Omental fat pad (tissue), 3 donors: ENCODE measurements at regions not wholly inside any gene's neighbourhood (a gene's known extent, or its start where the extent isn't known, plus 50 kb on each side); places are given as distances from the start of the nearest gene placed in this dataset.

Source experiments
- ATAC-seq: fragments of 150-250 bp; one replicate; pipeline ENCODE4 v1.9.1; 2016; ENCODE audit warnings: mild to moderate bottlenecking, moderate library complexity; ENCODE audit not compliant: low FRiP score
- DNase-seq: peaks from one replicate; pipeline ENCODE4 v3.0.0-alpha.2; 2019; ENCODE audit warnings: low spot score
- CTCF ChIP-seq, 3 donors: fragments of 450-650 bp; IDR thresholded peaks; one replicate each; pipeline ENCODE4 v1.5.1; 2016 to 2017; ENCODE audit warnings: antibody characterized with exemption in 3 of 3, mild to moderate bottlenecking in 3 of 3, moderate library complexity in 2 of 3

GRCh38 chr10:125343983-125344382, 183.6 kb upstream of the CTBP2 start:
- ATAC-seq, result no peak
- no peak for TF ChIP-seq CTCF (IDR thresholded peaks at IDR 0.05)
- no peak for DNase-seq

GRCh38 chr10:125343118-125343925, 183.0 kb upstream of the CTBP2 start:
- ATAC-seq (no peak), DNase-seq (no peak)
- TF ChIP-seq CTCF (IDR thresholded peaks at IDR 0.05), result peak in 1 of 3 donors; percentile 16

- no peak for TF ChIP-seq CTCF (IDR thresholded peaks at IDR 0.05)
- no peak for ATAC-seq
- DNase-seq, result no peak
Observed at GRCh38 chr10:125341611-125342010, 181.2 kb upstream of the CTBP2 start.

GRCh38 chr10:125340903-125341302, 180.5 kb upstream of the CTBP2 start:
- DNase-seq (no peak), ATAC-seq (no peak)
- TF ChIP-seq CTCF (IDR thresholded peaks at IDR 0.05), result no peak

GRCh38 chr10:125337510-125337909, 177.1 kb upstream of the CTBP2 start:
- ATAC-seq, result no peak
- no peak for TF ChIP-seq CTCF (IDR thresholded peaks at IDR 0.05)
- no peak for DNase-seq

- ATAC-seq (no peak), DNase-seq (no peak)
- TF ChIP-seq CTCF (IDR thresholded peaks at IDR 0.05), result no peak
Observed at GRCh38 chr10:125334545-125334944, 174.2 kb upstream of the CTBP2 start.

- TF ChIP-seq CTCF (IDR thresholded peaks at IDR 0.05), result no peak
- no peak for ATAC-seq
- DNase-seq, result no peak
Observed at GRCh38 chr10:125333769-125334168, 173.4 kb upstream of the CTBP2 start.
